K562 (cell line): ENCODE measurements at regions not wholly inside any gene's neighbourhood (a gene's known extent, or its start where the extent isn't known, plus 50 kb on each side); places are given as distances from the start of the nearest gene placed in this dataset.
"Not testable (repeated sequence)": the region's sequence is repeated elsewhere in the genome, so short reads cannot be mapped to it uniquely, and the experiment has no call there.

Source experiments
- ARNT ChIP-seq, 2 experiments: fragments of 450-650 bp; IDR thresholded peaks; 2 replicates each; pipeline ENCODE4 v1.6.1; 2016; ENCODE audit warnings: mild to moderate bottlenecking in 1 of 2
- ATF1 ChIP-seq, 2 experiments: fragments of 450-650 bp in 1 of 2; IDR thresholded peaks; 2 replicates each; pipeline ENCODE4 v1.6.1; 2016; ENCODE audit warnings: missing compliant biosample characterization in 1 of 2, missing genetic modification characterization in 1 of 2
- ATF7 ChIP-seq: fragments of 450-650 bp; IDR thresholded peaks from 2 replicates; pipeline ENCODE4 v1.7.1; 2014; ENCODE audit warnings: mild to moderate bottlenecking, moderate library complexity
- CEBPB ChIP-seq: fragments of 450-650 bp; IDR thresholded peaks from 2 replicates; pipeline ENCODE4 v1.6.1; 2016; ENCODE audit warnings: missing genetic modification characterization, missing compliant biosample characterization
- CEBPG ChIP-seq, 3 experiments: fragments of 200-800 bp in 1 of 3; sonication (Bioruptor generic) in 1 of 3; sonication (generic) in 1 of 3; formaldehyde crosslinking in 1 of 3; IDR thresholded peaks in 2 of 3; conservative IDR thresholded peaks in 1 of 3; 2 replicates each; pipeline versions ENCODE4 v1.6.1 to v1.8.0; 2016 to 2022; ENCODE audit warnings: missing compliant biosample characterization in 2 of 3, missing genetic modification characterization in 2 of 3, mild to moderate bottlenecking in 1 of 3, missing genetic modification reagents in 1 of 3
- CTBP1 ChIP-seq: fragments of 450-650 bp; IDR thresholded peaks from 2 replicates; pipeline ENCODE4 v1.6.1; 2016; ENCODE audit warnings: borderline replicate concordance
- CXXC5 ChIP-seq: fragments of 250-450 bp; sonication (Bioruptor Pico); IDR thresholded peaks from 2 replicates; pipeline ENCODE4 v1.8.0; 2022; ENCODE audit warnings: inconsistent platforms, mild to moderate bottlenecking, moderate library complexity
- EGR1 ChIP-seq: fragments of 450-650 bp; conservative IDR thresholded peaks from 2 replicates; pipeline ENCODE4 v1.6.1; 2017; ENCODE audit warnings: mild to moderate bottlenecking
- EP400 ChIP-seq: fragments of 450-650 bp; IDR thresholded peaks from 2 replicates; pipeline ENCODE4 v1.6.1; 2017; ENCODE audit warnings: antibody characterized with exemption, mild to moderate bottlenecking, moderate library complexity
- FOXA3 ChIP-seq, 2 experiments: fragments of 450-650 bp in 1 of 2; sonication (generic) in 1 of 2; formaldehyde crosslinking; IDR thresholded peaks in 1 of 2; conservative IDR thresholded peaks in 1 of 2; 2 replicates each; pipeline versions ENCODE4 v1.4.0 to v1.8.0; 2020 to 2022; ENCODE audit warnings: mild to moderate bottlenecking in 2 of 2, missing genetic modification reagents in 1 of 2
- FOXK2 ChIP-seq, 2 experiments: fragments of 450-650 bp; IDR thresholded peaks in 1 of 2; conservative IDR thresholded peaks in 1 of 2; 2 replicates each; pipeline ENCODE4 v1.6.1; 2016; ENCODE audit warnings: low read depth in 2 of 2, mild to moderate bottlenecking in 1 of 2
- HDAC2 ChIP-seq: fragments of 450-650 bp; IDR thresholded peaks from 2 replicates; pipeline ENCODE4 v1.6.1; 2016; ENCODE audit warnings: mild to moderate bottlenecking
- MLLT1 ChIP-seq, 2 experiments: fragments of 450-650 bp; IDR thresholded peaks; 2 replicates each; pipeline ENCODE4 v1.6.1; 2016
- NFIC ChIP-seq: fragments of 450-650 bp; IDR thresholded peaks from 2 replicates; pipeline ENCODE4 v1.6.1; 2017; ENCODE audit warnings: mild to moderate bottlenecking, inconsistent platforms
- NONO ChIP-seq, 2 experiments: fragments of 200-400 bp in 1 of 2; fragments of 450-650 bp in 1 of 2; formaldehyde crosslinking in 1 of 2; IDR thresholded peaks; 2 replicates each; pipeline ENCODE4 v1.6.1; 2017; ENCODE audit warnings: low read depth in 2 of 2, mild to moderate bottlenecking in 2 of 2, moderate library complexity in 2 of 2, low read length in 1 of 2
- NRF1 ChIP-seq, 2 experiments: fragments of 450-650 bp; IDR thresholded peaks in 1 of 2; conservative IDR thresholded peaks in 1 of 2; 2 replicates each; pipeline ENCODE4 v1.6.1; 2014; ENCODE audit warnings: mild to moderate bottlenecking in 2 of 2
- POLR2A ChIP-seq: fragments of 450-650 bp; conservative IDR thresholded peaks from 2 replicates; pipeline ENCODE4 v1.6.1; 2016
- POLR2B ChIP-seq: fragments of 450-650 bp; IDR thresholded peaks from 2 replicates; pipeline ENCODE4 v1.6.1; 2018; ENCODE audit warnings: low read depth; ENCODE audit not compliant: partially characterized antibody
- POLR2G ChIP-seq: fragments of 200-400 bp; formaldehyde crosslinking; IDR thresholded peaks from 2 replicates; pipeline ENCODE4 v1.6.1; 2017; ENCODE audit warnings: low read depth, mild to moderate bottlenecking, antibody characterized with exemption, low read length, moderate library complexity
- POLR2H ChIP-seq: IDR thresholded peaks from 2 replicates; pipeline ENCODE4 v1.6.1; 2016; ENCODE audit warnings: missing genetic modification characterization, low read depth, mild to moderate bottlenecking, control low read depth, missing compliant biosample characterization, moderate library complexity
- SOX6 ChIP-seq: fragments of 450-650 bp; IDR thresholded peaks from 2 replicates; pipeline ENCODE4 v1.6.1; 2014; ENCODE audit warnings: mild to moderate bottlenecking
- TAF7 ChIP-seq: fragments of 450-650 bp; IDR thresholded peaks from 2 replicates; pipeline ENCODE4 v1.6.1; 2016; ENCODE audit warnings: missing genetic modification characterization, missing compliant biosample characterization
- TAF9B ChIP-seq: fragments of 450-650 bp; IDR thresholded peaks from 2 replicates; pipeline ENCODE4 v1.6.1; 2018; ENCODE audit warnings: mild to moderate bottlenecking; ENCODE audit not compliant: partially characterized antibody
- YY1 ChIP-seq, 3 experiments: IDR thresholded peaks; 2 replicates each; pipeline ENCODE4 v1.6.1; 2011; ENCODE audit warnings: low read length in 2 of 3, mild to moderate bottlenecking in 2 of 3, moderate library complexity in 2 of 3, borderline replicate concordance in 1 of 3, control low read depth in 1 of 3, low read depth in 1 of 3; ENCODE audit not compliant: insufficient read depth in 3 of 3, insufficient replicate concordance in 2 of 3, control insufficient read depth in 1 of 3, insufficient read length in 1 of 3; ENCODE audit errors: extremely low read depth in 1 of 3
- ZNF512 ChIP-seq: IDR thresholded peaks from 2 replicates; pipeline ENCODE4 v1.6.1; 2016; ENCODE audit warnings: missing genetic modification characterization, missing compliant biosample characterization

DNA sequence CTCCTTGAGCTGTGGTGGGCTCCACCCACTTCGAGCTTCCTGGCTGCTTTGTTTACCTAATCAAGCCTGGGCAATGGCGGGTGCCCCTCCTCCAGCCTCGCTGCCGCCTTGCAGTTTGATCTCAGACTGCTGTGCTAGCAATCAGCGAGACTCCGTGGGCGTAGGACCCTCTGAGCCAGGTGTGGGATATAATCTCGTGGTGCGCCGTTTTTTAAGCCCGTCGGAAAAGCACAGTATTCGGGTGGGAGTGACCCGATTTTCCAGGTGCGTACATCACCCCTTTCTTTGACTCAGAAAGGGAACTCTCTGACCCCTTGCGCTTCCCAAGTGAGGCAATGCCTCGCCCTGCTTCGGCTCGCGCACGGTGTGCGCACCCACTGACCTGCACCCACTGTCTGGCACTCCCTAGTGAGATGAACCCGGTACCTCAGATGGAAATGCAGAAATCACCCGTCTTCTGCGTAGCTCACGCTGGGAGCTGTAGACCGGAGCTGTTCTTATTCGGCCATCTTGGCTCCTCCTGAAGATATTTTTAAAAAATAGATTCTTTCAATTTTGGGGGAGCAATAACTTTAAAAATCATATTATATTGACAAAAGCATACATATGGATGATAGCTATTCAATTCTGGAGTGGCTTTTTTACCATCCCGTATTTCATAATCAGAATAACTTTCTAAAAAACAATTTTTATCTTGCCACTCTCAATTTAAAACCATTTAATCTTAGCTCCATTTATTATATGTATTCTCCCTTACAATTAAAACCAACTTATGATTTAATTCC, 517.5 kb upstream of the NUDT12 start (continued):
- TF ChIP-seq NRF1 (conservative IDR thresholded peaks at IDR 0.05 in 1 of 2, IDR thresholded peaks at IDR 0.05 in 1 of 2): peak; percentile 55 to 68
- 0 out of 2 replicates have a peak, but pooled peaks have one; percentile 10 for TF ChIP-seq SOX6
- TF ChIP-seq ATF1, CEBPG (CRISPR knock-in tag; IDR thresholded peaks at IDR 0.05): not testable (repeated sequence)
- peak; percentile 22; the same call in 1 of the 2 replicates for TF ChIP-seq ATF1 (tag; IDR thresholded peaks at IDR 0.05)
- 0 out of 2 replicates have a peak, but pooled peaks have one; percentile 16 for TF ChIP-seq CEBPB (tag)
- peak; percentile 32; the same call in 1 of the 2 replicates for TF ChIP-seq CTBP1
- 0 out of 2 replicates have a peak, but pooled peaks have one; percentile 34 for TF ChIP-seq ATF7
- 0 out of 4 replicates have a peak, but pooled peaks of 1 of the 2 experiments have one; percentile 6 for TF ChIP-seq MLLT1 (IDR thresholded peaks at IDR 0.05)
- TF ChIP-seq YY1 (IDR thresholded peaks at IDR 0.05; ENCODE audit: borderline replicate concordance in 1 of 3, control insufficient read depth in 1 of 3, extremely low read depth in 1 of 3, insufficient read depth in 3 of 3, insufficient read length in 1 of 3, insufficient replicate concordance in 2 of 3, low read depth in 1 of 3, low read length in 2 of 3): peak in 2 of 3 experiments; percentile 31 to 63
- 0 out of 4 replicates have a peak, but pooled peaks of 1 of the 2 experiments have one; percentile 23 for TF ChIP-seq ARNT (IDR thresholded peaks at IDR 0.05)
- peak; percentile 75 for TF ChIP-seq POLR2B
- TF ChIP-seq ZNF512 (tag): peak; percentile 91
- TF ChIP-seq FOXA3 (CRISPR knock-in tag; conservative IDR thresholded peaks at IDR 0.05 in 1 of 2, IDR thresholded peaks at IDR 0.05 in 1 of 2): peak; percentile 78 to 88; a peak in 3 of 4 replicates
- TF ChIP-seq EP400: peak; percentile 74
- 0 out of 4 replicates have a peak, but pooled peaks of 1 of the 2 experiments have one; percentile 47 for TF ChIP-seq NONO (IDR thresholded peaks at IDR 0.05; ENCODE audit: low read depth in 2 of 2, low read length in 1 of 2)
- peak; percentile 34 for TF ChIP-seq NFIC
- peak; percentile 86 for TF ChIP-seq POLR2A
- peak; percentile 46 for TF ChIP-seq CXXC5 (CRISPR knock-in tag)
- peak; percentile 68 for TF ChIP-seq EGR1
- peak in 1 of 2 experiments; percentile 54; a peak in 2 of 4 replicates for TF ChIP-seq CEBPG (tag; conservative IDR thresholded peaks at IDR 0.05 in 1 of 2, IDR thresholded peaks at IDR 0.05 in 1 of 2)
- peak; percentile 59; the same call in 1 of the 2 replicates for TF ChIP-seq HDAC2
- peak; percentile 61; the same call in 1 of the 2 replicates for TF ChIP-seq POLR2H (tag)
- TF ChIP-seq POLR2G: peak; percentile 62
- peak; percentile 82 for TF ChIP-seq TAF7 (tag)
- TF ChIP-seq FOXK2 (conservative IDR thresholded peaks at IDR 0.05 in 1 of 2, IDR thresholded peaks at IDR 0.05 in 1 of 2; ENCODE audit: low read depth in 2 of 2): peak; percentile 85 to 87
- peak; percentile 82 for TF ChIP-seq TAF9B
